HG02678 (cell line): ENCODE measurements at regions not wholly inside any gene's neighbourhood (a gene's known extent, or its start where the extent isn't known, plus 50 kb on each side); places are given as distances from the start of the nearest gene placed in this dataset.

Experiments
- ATAC-seq: cut with Tn5 transposase; IDR thresholded peaks from one replicate; pipeline ENCODE4 v1.9.1; 2021; ENCODE audit warnings: mild to moderate bottlenecking, moderate library complexity; ENCODE audit not compliant: unreplicated experiment

- no peak for ATAC-seq
These were observed 570.1 kb downstream of the PLCL1 start for GRCh38 chr2:198374375-198375082.

- peak; percentile 92 for ATAC-seq
These were observed 567.6 kb downstream of the PLCL1 start for GRCh38 chr2:198371921-198372543.

- no peak for ATAC-seq
These were observed 566.9 kb downstream of the PLCL1 start for GRCh38 chr2:198371329-198371728.

DNA sequence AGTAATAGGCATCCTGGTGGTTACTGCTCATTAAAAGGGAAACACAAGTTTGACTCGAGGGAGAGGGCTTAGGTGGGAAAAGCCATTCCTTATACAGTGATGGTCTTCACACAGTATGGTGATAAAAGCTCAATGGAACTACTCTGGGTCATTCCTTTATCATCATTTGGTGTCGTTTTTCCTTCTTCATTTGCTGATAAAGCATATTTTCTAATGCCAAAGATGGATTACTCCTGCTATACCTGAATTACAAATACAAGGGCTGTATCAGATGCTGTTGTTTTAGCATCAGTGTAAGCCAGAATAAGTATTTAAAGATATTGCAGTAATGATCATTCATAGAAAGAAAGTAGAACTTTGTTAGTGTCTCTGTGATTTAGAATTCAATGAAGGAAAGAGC is 563.7 kb downstream of the PLCL1 start:
- no peak for ATAC-seq

DNA sequence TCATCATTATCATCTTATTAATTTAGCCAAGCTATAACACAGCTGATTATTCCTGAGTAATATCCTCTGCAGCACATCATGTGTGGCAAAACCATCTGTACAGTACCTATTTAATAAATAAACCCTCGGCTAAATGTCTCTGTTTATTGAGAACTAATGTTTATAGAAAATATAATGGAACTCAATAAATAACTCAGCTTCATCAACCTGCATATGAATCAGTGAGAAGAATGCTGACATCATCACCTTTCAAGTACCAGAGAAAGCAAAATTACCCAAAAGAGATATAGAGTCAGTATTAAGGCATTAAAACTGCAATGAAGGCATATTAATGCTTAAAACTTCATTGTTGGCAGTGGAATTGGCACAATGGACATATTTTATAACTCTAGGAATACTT is 558.3 kb downstream of the PLCL1 start:
- no peak for ATAC-seq

DNA sequence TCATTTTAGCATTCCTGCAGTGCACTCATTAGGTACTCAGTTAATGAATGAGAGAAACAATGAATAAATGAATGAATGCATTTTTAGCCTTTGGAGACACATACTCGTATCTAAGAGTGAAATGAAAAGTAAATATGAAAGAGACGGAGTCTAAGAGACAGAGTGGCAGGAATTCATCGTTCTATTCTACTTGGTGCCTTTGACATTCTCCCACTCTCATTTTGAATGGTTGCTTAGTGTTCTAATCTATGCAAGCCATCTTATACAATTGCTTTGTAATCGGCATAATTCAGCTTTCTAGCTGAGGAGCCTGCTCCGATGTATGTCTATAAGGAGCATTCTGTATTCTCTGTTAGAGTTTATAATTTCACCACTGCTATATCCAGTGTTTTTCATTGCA is 554.9 kb downstream of the PLCL1 start:
- no peak for ATAC-seq

DNA sequence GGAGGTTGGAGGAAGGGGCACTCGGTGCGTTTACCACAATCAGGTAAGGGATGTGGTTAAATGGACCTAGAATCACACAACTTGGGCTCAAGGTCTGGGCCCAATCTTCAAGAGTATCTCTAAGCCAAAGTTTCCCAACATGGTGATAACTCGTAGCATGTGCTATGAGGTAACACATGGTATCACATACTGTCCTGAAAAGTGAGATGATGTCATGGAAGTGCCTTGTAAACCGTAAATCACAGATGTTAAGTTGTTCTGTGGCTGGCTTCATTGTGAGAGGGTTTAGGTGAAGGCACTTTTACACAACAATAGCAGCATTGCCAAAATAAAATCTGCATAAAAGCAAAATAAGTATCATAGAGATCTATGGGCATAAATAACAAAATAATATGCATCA is 551.8 kb downstream of the PLCL1 start:
- ATAC-seq = no peak

GRCh38 chr2:198351647-198352046 is 547.3 kb downstream of the PLCL1 start:
- no peak for ATAC-seq

DNA sequence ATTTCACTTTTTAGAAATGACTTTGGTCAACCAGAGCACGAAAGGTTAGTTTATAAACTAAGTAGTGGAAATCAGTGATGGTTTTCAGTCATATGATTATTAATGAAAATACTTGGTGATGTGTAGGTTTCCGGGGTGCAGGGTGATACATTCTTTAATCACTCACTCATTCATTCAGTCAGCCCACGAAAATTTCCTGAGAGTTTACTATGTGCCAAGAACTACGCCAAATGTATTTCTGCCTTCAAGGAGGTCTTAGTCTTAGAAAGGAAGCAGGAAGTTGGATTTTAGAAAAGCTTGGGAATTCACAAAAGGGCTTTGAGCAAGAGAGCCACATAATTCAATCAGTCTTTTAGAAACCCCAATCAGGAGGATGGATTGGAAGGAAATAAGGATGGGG is 543.6 kb downstream of the PLCL1 start:
- no peak for ATAC-seq

GRCh38 chr2:198347349-198347748 is 543.0 kb downstream of the PLCL1 start:
- ATAC-seq = no peak

GRCh38 chr2:198343471-198343870 is 539.1 kb downstream of the PLCL1 start:
- ATAC-seq = no peak

- ATAC-seq = no peak
These were observed 536.5 kb downstream of the PLCL1 start for GRCh38 chr2:198340846-198341245.

- no peak for ATAC-seq
These were observed 534.7 kb downstream of the PLCL1 start for GRCh38 chr2:198339116-198339515.

GRCh38 chr2:198337368-198337767 is 533.0 kb downstream of the PLCL1 start:
- ATAC-seq = no peak

DNA sequence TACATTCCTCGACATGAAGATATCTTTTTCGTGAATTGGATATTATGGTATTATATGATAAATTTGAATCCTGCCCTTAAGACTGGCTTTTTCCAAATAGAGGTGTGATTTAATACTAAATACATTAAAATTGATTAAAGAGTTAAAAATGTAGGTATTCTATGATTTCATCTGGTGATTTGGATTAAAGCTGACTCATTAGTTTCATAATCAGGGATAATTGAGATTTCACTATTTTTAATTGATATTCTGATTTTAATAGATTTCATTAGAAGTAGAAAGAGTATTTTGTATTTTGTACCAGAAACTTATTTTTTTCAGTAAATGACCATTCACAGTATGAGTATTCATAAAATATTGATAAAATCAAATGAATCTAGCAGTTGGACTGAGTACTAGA is 524.1 kb downstream of the PLCL1 start:
- no peak for ATAC-seq

GRCh38 chr2:198327526-198327925 is 523.1 kb downstream of the PLCL1 start:
- no peak for ATAC-seq

GRCh38 chr2:198326431-198326830 is 522.0 kb downstream of the PLCL1 start:
- no peak for ATAC-seq

DNA sequence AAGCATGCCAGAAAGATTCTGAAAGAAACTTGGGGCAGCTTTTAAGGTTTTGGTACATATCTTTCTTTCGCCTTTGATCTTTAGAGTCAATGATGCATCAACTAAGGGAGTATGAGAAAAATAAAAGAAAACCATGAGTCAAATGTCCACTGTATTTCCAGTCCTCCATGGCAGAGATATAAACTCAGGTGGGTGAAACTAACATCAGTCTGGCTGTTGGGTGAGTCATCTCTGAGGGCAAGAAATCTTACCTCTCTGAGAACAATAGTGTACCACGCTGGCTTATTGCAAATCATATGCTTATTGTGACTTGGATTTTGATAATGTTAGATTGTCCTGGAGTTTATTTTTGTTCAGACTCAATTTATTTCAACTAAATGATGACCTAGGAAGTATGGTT is 521.0 kb downstream of the PLCL1 start:
- ATAC-seq = no peak

- ATAC-seq = no peak
These were observed 519.7 kb downstream of the PLCL1 start for GRCh38 chr2:198324071-198324470.

- no peak for ATAC-seq
These were observed 517.9 kb downstream of the PLCL1 start for GRCh38 chr2:198322275-198322674.

GRCh38 chr2:198321522-198322088 is 517.2 kb downstream of the PLCL1 start:
- no peak for ATAC-seq

GRCh38 chr2:198316852-198317396 is 512.5 kb downstream of the PLCL1 start:
- no peak for ATAC-seq
